HG03280 (cell line): ENCODE measurements at regions not wholly inside any gene's neighbourhood (a gene's known extent, or its start where the extent isn't known, plus 50 kb on each side); places are given as distances from the start of the nearest gene placed in this dataset.
"Not testable (repeated sequence)": the region's sequence is repeated elsewhere in the genome, so short reads cannot be mapped to it uniquely, and the experiment has no call there.

Experiments
- ATAC-seq: cut with Tn5 transposase; IDR thresholded peaks from one replicate; pipeline ENCODE4 v1.9.1; 2021; ENCODE audit warnings: mild to moderate bottlenecking, moderate library complexity; ENCODE audit not compliant: unreplicated experiment

DNA sequence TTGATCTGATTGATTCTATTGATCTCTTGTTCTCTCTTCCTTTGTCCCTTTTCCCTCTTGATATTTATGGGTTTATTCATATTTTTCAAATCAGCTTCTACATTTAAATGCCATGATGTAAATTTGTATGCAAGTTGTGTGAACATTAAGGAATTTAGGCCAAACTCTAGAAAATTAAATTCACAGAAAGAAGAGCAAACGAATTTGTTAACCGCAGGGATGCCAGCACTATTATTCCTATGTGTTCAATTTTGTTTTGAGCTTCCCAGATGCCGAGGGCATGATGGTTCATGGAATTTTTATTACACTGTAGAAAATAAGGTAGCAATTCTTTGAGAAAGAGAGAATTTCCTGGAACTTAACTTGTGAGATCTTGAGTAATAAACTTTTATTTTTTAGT lies 220.9 kb downstream of the BUB3 start:
- ATAC-seq = no peak

- no peak for ATAC-seq
Measured at GRCh38 chr10:123375738-123376137, 221.5 kb downstream of the BUB3 start.

DNA sequence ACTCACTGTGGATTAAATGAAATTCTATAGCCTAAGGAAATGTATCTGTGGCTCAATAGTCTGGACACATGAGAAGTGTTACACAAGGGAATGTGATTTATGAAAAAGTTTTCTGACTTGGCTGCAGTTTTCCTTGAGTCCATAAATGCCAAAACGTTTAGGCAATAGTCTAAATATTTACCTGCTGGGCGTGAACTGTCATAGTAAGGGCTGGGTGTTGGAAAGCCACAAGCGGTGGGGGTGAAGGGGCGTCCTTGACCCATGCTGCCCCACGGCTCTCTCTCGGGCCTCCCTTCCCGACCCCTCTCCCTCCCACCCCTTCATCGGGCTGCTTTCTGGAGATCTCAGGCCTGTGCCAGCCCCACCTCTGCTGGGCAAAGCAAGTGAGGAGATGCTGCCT lies 223.7 kb downstream of the BUB3 start:
- no peak for ATAC-seq

GRCh38 chr10:123378302-123378701 lies 224.1 kb downstream of the BUB3 start:
- ATAC-seq = no peak

- ATAC-seq = no peak
Measured at GRCh38 chr10:123379156-123379555, 225.0 kb downstream of the BUB3 start.

DNA sequence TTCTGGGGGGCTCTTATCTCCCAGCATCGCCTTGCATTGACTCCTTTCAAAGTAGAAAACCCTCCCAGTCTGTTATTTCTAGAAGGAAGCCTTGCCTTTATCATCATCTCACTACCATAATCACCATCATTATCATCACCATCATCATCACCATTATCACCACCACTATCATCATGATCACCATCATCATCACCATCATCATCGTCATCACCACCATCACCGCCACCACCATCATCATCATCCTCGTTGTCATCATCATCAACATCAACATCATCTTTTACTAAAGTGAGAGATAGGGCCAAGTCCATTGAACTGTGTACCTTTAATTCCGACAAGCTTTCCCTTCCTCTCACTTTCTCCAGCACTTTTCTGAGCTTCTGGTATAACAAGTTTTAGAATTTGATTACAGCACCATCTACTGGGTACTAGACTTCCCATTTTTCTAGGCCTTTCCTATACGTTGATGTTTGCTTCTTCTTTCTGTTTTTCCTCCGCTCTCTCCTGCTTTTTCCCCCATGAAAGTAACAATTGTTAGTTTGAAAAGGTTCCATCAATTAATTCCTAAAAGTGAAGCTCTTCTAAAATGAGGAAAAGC lies 226.4 kb downstream of the BUB3 start:
- ATAC-seq = no peak

DNA sequence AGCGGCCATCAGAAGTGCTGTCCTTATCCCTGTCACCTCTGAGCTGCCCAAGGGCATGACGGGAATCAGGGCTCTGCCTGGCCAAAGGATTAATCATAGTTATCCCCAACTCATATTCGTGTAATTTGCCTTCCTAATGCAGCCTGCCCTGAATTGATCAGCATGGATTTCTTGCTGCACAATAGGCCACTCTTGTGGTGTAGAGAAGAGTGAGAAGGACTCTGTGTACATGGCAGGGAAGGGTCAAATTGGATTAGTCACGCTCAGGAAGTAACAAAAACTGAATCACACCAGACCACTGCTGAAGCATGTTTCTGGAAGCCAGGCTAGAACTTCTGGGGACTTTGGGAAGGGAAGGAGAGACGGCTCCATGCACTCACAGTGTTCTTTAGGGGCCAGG lies 227.0 kb downstream of the BUB3 start:
- no peak for ATAC-seq

GRCh38 chr10:123382491-123382890 lies 228.3 kb downstream of the BUB3 start:
- no peak for ATAC-seq

- ATAC-seq = no peak
Measured at GRCh38 chr10:123385508-123386080, 231.4 kb downstream of the BUB3 start.

DNA sequence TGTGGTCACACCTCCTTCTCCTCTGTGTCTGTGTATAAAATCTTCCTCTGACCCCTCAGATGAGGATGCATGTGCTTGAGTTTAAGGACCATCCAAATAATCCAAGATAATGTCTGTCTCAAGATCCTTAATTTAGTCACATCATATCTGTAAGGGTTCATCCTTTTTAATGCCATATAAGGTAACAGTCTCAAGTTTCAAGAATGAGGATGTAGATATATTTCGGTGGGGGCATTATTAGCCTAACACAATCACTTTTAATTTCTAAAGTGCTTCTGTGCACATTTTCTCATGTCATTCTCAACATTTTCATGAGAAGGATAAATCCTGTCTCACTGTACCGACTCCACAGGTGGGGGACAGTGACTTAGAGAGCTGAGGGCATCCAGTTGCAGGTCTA lies 235.3 kb downstream of the BUB3 start:
- no peak for ATAC-seq

GRCh38 chr10:123390332-123390731 lies 236.1 kb downstream of the BUB3 start:
- ATAC-seq = no peak

DNA sequence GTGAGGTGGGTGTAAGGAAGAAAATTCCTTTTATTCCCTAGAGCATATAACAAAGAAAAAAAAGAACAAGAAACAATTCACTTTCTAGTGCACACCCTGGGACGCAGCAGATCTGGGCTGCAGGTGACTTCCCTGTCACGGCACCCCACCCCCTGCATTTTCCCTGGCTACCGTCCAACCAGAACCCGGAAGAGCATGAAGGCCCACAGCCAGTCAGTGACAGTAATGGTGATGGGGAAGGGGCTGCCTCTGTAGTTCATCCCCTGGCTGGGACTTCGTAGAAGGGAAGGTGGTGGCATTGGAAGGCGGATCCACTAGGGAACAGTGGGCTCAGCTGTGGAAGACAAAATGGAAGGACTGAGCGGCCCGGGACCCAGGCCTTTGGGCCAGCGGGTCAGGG lies 236.7 kb downstream of the BUB3 start:
- ATAC-seq = no peak

GRCh38 chr10:123391275-123392028 lies 237.2 kb downstream of the BUB3 start:
- ATAC-seq = peak; percentile 13

- peak; percentile 90 for ATAC-seq
Measured at GRCh38 chr10:123392182-123392963, 238.2 kb downstream of the BUB3 start.

DNA sequence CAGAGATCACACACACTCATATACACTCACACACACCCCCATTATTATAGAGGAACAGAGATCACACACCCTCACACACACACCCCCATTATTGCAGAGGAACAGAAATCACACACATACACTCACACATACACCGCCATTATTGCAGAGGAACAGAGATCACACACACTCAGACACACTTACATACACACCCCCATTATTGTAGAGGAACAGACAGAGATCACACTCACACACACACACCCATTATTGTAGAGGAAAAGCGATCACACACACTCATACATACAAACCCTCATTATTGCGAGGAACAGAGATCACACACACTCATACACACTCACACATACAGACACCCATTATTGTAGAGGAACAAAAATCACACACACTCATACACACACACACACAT lies 239.0 kb downstream of the BUB3 start:
- no peak for ATAC-seq

DNA sequence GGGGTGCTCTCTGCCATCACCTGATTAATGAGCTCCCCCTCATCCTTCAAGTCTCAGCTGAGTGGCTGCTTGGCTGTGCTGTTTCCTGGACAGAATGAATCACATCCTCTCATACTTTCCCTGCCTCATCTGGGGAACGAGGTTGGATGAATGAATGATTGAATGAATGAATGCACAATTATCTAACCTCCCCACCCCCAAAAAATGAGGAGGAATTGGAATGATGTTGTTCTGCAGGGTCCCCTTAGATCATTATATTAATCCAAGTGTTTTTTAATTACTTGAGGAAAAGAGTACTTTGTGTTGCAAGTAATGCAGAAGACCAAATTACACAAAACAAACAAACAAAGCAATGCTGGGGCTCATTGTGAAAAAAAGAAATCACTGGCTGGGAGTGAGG lies 240.2 kb downstream of the BUB3 start:
- no peak for ATAC-seq

GRCh38 chr10:123395234-123395633 lies 241.0 kb downstream of the BUB3 start:
- ATAC-seq = not testable (repeated sequence)

- no peak for ATAC-seq
Measured at GRCh38 chr10:123395906-123396305, 241.7 kb downstream of the BUB3 start.

- peak; percentile 72 for ATAC-seq
Measured at GRCh38 chr10:123398180-123398591, 244.0 kb downstream of the BUB3 start.

GRCh38 chr10:123398756-123399155 lies 244.6 kb downstream of the BUB3 start:
- no peak for ATAC-seq

- ATAC-seq = no peak
Measured at GRCh38 chr10:123399276-123399839, 245.2 kb downstream of the BUB3 start.
